GM23248 (cell line): ENCODE measurements at regions not wholly inside any gene's neighbourhood (a gene's known extent, or its start where the extent isn't known, plus 50 kb on each side); places are given as distances from the start of the nearest gene placed in this dataset.

Experiments
- EZH2 ChIP-seq: fragments of 200-600 bp; sonication (generic); IDR thresholded peaks from 2 replicates; pipeline ENCODE4 v1.6.1; 2018; ENCODE audit warnings: antibody characterized with exemption, mild to moderate bottlenecking; ENCODE audit not compliant: insufficient read depth, poor library complexity, severe bottlenecking
- EZH2phosphoT487 ChIP-seq: fragments of 200-600 bp; sonication (generic); IDR thresholded peaks from 2 replicates; pipeline ENCODE4 v1.6.1; 2018; ENCODE audit warnings: antibody characterized with exemption, moderate library complexity, mild to moderate bottlenecking, low read depth; ENCODE audit not compliant: insufficient read depth

DNA sequence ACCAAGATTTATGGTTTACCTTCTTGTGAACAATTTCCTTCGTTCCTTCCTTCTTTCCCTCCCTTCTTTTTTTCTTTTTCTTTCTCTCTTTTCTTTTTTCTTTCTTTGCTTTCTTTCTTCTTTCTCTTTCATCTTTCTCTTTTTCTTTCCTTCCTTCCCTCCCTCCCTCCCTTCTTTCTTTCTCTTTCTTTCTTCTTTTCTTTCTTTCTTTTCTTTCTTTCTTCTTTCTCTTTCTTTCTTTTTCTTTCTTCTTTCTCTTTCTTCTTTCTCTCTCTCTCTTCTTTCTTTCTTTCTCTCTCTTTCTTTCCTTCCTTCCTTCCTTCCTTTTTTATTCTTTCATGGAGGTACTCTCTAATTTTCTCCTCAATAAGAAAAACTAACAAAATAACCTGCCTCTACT lies 462.1 kb upstream of the ATP2B1 start:
- TF ChIP-seq EZH2 (no peak), EZH2phosphoT487 (no peak)
